Colonic mucosa (tissue), 4 donors: ENCODE measurements at regions not wholly inside any gene's neighbourhood (a gene's known extent, or its start where the extent isn't known, plus 50 kb on each side); places are given as distances from the start of the nearest gene placed in this dataset.

Experiments
- DNase-seq: peaks from one replicate; pipeline ENCODE4 v3.0.0-alpha.2; 2020
- H3K27ac ChIP-seq: fragments of 200-600 bp; one replicate; pipeline ENCODE4 v1.8.0; 2021
- H3K27me3 ChIP-seq: fragments of 200-600 bp; one replicate; pipeline ENCODE4 v1.8.0; 2021
- H3K36me3 ChIP-seq: fragments of 200-600 bp; one replicate; pipeline ENCODE4 v1.8.0; 2021
- H3K4me1 ChIP-seq: fragments of 200-600 bp; one replicate; pipeline ENCODE4 v1.8.0; 2021; ENCODE audit warnings: mild to moderate bottlenecking
- H3K4me3 ChIP-seq: fragments of 200-600 bp; one replicate; pipeline ENCODE4 v1.8.0; 2021
- H3K9ac ChIP-seq, 2 donors: one replicate each; pipeline ENCODE4 v1.7.0; 2013; ENCODE audit warnings: control low read depth in 2 of 2, low read depth in 2 of 2, low read length in 2 of 2
- H3K9me3 ChIP-seq: fragments of 200-600 bp; one replicate; pipeline ENCODE4 v1.8.0; 2021
- CTCF ChIP-seq: fragments of 200-600 bp; IDR thresholded peaks from one replicate; pipeline ENCODE4 v1.8.0; 2022; ENCODE audit warnings: antibody characterized with exemption, mild to moderate bottlenecking
- intact Hi-C: fragments of 100-400 bp; cut with DNase I; formaldehyde crosslinking; loops from one replicate; pipeline ENCODE4 v1.14.1; 2022
- donor health status: healthy.
- donor health status: DM: no; HTN: no; CAD: no.
- donor health status: DM: no; HTN: no; CAD: no.

- Histone ChIP-seq H3K9ac (no peak overlapping the region), H3K27me3 (no peaks in the 10 kb centered on the region), H3K27ac (no peak overlapping the region), H3K4me3 (no peak overlapping the region), H3K4me1 (no peaks in the 10 kb centered on the region), H3K36me3 (no peaks in the 10 kb centered on the region), H3K9me3 (no peaks in the 10 kb centered on the region)
- no peak for TF ChIP-seq CTCF
- no peak for DNase-seq
- intact Hi-C loops = no loop called here
Measured at GRCh38 chr6:71053475-71053874, 96.6 kb upstream of the B3GAT2 start.

- H3K4me1 ChIP-seq = no peaks in the 10 kb centered on the region
- no peak overlapping the region for H3K4me3 ChIP-seq
- H3K27me3 ChIP-seq = no peaks in the 10 kb centered on the region
- H3K9ac ChIP-seq = no peak overlapping the region
- no peaks in the 10 kb centered on the region for H3K9me3 ChIP-seq
- TF ChIP-seq CTCF = no peak
- no peak for DNase-seq
- no peak overlapping the region for H3K27ac ChIP-seq
- no peaks in the 10 kb centered on the region for H3K36me3 ChIP-seq
- intact Hi-C loops = no loop called here
Measured at GRCh38 chr6:71056656-71057055, 99.8 kb upstream of the B3GAT2 start.

GRCh38 chr6:71066153-71066552 is 109.3 kb upstream of the B3GAT2 start:
- H3K27ac ChIP-seq = no peak overlapping the region
- no peak for DNase-seq
- H3K27me3 ChIP-seq = no peaks in the 10 kb centered on the region
- no peak overlapping the region for H3K4me3 ChIP-seq
- no peak overlapping the region for H3K9ac ChIP-seq
- H3K9me3 ChIP-seq = no peaks in the 10 kb centered on the region
- H3K4me1 ChIP-seq = no peaks in the 10 kb centered on the region
- TF ChIP-seq CTCF = no peak
- no peaks in the 10 kb centered on the region for H3K36me3 ChIP-seq
- intact Hi-C loops = no loop called here

- no peak for DNase-seq
- Histone ChIP-seq H3K4me3 (no peak overlapping the region), H3K27me3 (no peaks in the 10 kb centered on the region), H3K9ac (no peak overlapping the region), H3K27ac (no peak overlapping the region), H3K9me3 (no peaks in the 10 kb centered on the region), H3K36me3 (no peaks in the 10 kb centered on the region), H3K4me1 (no peaks in the 10 kb centered on the region)
- intact Hi-C loops = no loop called here
- TF ChIP-seq CTCF = no peak
Measured at GRCh38 chr6:71067816-71068215, 111.0 kb upstream of the B3GAT2 start.

- intact Hi-C loops = no loop called here
- H3K9ac ChIP-seq = no peak overlapping the region
- no peak for TF ChIP-seq CTCF
- no peak overlapping the region for H3K27ac ChIP-seq
- no peaks in the 10 kb centered on the region for H3K4me1 ChIP-seq
- no peaks in the 10 kb centered on the region for H3K9me3 ChIP-seq
- H3K4me3 ChIP-seq = no peak overlapping the region
- H3K27me3 ChIP-seq = no peaks in the 10 kb centered on the region
- no peaks in the 10 kb centered on the region for H3K36me3 ChIP-seq
- DNase-seq = no peak
Measured at GRCh38 chr6:71072508-71072907, 115.6 kb upstream of the B3GAT2 start.

- Histone ChIP-seq H3K36me3 (no peaks in the 10 kb centered on the region), H3K27me3 (no peaks in the 10 kb centered on the region), H3K9ac (no peak overlapping the region), H3K4me1 (no peaks in the 10 kb centered on the region), H3K27ac (no peak overlapping the region), H3K4me3 (no peak overlapping the region), H3K9me3 (no peaks in the 10 kb centered on the region)
- intact Hi-C loops = no loop called here
- TF ChIP-seq CTCF = no peak
- no peak for DNase-seq
Measured at GRCh38 chr6:71077655-71078054, 120.8 kb upstream of the B3GAT2 start.
